ENCODE measurements at regions not wholly inside any gene's neighbourhood (a gene's known extent, or its start where the extent isn't known, plus 50 kb on each side); places are given as distances from the start of the nearest gene placed in this dataset.

DNA sequence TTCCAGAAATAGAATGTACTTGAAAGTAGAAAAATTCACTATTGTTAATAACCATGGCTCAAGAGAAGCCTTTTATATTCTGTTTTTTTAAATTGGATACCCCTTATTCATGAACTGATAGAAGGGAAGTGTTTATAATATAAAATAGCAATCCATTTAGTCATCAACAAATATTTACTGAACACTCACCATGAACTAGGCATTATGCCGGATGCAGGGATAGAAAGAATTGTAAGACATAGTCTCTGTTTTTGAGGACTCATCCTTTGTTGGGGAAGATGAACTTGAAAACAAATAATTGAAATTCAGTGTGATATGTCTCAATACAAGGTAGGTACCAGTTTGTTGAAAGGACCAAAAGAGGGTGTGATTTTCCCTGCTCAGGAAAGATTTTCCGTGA is 160.9 kb upstream of the SATB1 start:
- no peaks in the 10 kb centered on the region for H3K27me3 ChIP-seq (ENCODE audit: control insufficient read depth, insufficient read depth, low read length)
- POLR2A ChIA-PET (ENCODE audit: unreplicated experiment): no interaction called here

More for the DNA sequence above, 160.9 kb upstream of the SATB1 start:
- dilution Hi-C loops (cut with HindIII; ENCODE audit: low sequenced_read_pairs, unreplicated experiment) (no loop called here), intact Hi-C loops (cut with micrococcal nuclease) (no loop called here), in situ Hi-C loops (cut with MboI; ENCODE audit: low sequenced_read_pairs) (no loop called here)
- Histone ChIP-seq H3K27ac (ENCODE audit: insufficient read depth, low read length) (no peak overlapping the region), H3K9ac (ENCODE audit: low read depth, low read length) (no peak overlapping the region), H2BK5ac (ENCODE audit: low read depth, low read length, poor library complexity, severe bottlenecking) (no peak overlapping the region), H3K9me1 (ENCODE audit: insufficient read depth, low read length) (no peaks in the 10 kb centered on the region), H3K4me1 (ENCODE audit: control insufficient read depth, insufficient read depth, low read length) (no peaks in the 10 kb centered on the region), H2BK120ac (ENCODE audit: low read depth, low read length) (no peak overlapping the region), H4K91ac (ENCODE audit: insufficient read depth, low read depth, low read length) (no peak overlapping the region), H3K14ac (replicated peaks; ENCODE audit: low read depth, low read length) (no peak overlapping the region), H3K4me3 (ENCODE audit: insufficient read depth, low read depth, low read length) (no peak overlapping the region), H3K4ac (ENCODE audit: low read depth, low read length) (no peak overlapping the region), H4K5ac (ENCODE audit: low read depth, low read length) (no peak overlapping the region), H3K9me3 (ENCODE audit: control insufficient read depth, insufficient read depth, low read length) (peaks cover 3% of the 10 kb centered on the region), H2AK5ac (ENCODE audit: low read depth, low read length) (no peak overlapping the region), H2AFZ (replicated peaks; ENCODE audit: low read length, poor library complexity) (no peak overlapping the region), H4K20me1 (ENCODE audit: insufficient read depth, low read length) (no peaks in the 10 kb centered on the region), H3K18ac (ENCODE audit: low read depth, low read length) (no peak overlapping the region), H4K8ac (ENCODE audit: low read depth in 2 of 2, low read length in 2 of 2) (no peak overlapping the region), H2BK15ac (ENCODE audit: low read depth, low read length) (no peak overlapping the region), H3K79me1 (ENCODE audit: low read depth in 1 of 2, low read length in 2 of 2) (no peaks in the 10 kb centered on the region), H3K4me2 (ENCODE audit: low read depth, low read length) (no peak overlapping the region), H2AK9ac (replicated peaks; ENCODE audit: low read depth, low read length, poor library complexity) (no peak overlapping the region), H3K36me3 (ENCODE audit: control insufficient read depth, insufficient read depth, low read length) (no peaks in the 10 kb centered on the region), H3K56ac (ENCODE audit: extremely low read depth, insufficient read depth, low read length) (no peak overlapping the region), H3K23ac (ENCODE audit: low read depth, low read length) (no peak overlapping the region), H2BK20ac (ENCODE audit: low read depth, low read length) (no peak overlapping the region)
- ATAC-seq (ENCODE audit: low read depth) (no peak), DNase-seq (no peak)
- no CpG with 5 or more reads among the region's 2 CpGs for WGBS, 2 experiments (ENCODE audit: extremely low coverage in 2 of 2, insufficient read length in 1 of 2)
- BruUV-seq (replicated peaks): no TSS peak
- no peak for TF ChIP-seq CHD1 (IDR thresholded peaks at IDR 0.05; ENCODE audit: low read depth, low read length)
- no peak for TF ChIP-seq MXI1 (IDR thresholded peaks at IDR 0.05; ENCODE audit: borderline replicate concordance, low read depth, low read length)
- TF ChIP-seq, protein P1, sequence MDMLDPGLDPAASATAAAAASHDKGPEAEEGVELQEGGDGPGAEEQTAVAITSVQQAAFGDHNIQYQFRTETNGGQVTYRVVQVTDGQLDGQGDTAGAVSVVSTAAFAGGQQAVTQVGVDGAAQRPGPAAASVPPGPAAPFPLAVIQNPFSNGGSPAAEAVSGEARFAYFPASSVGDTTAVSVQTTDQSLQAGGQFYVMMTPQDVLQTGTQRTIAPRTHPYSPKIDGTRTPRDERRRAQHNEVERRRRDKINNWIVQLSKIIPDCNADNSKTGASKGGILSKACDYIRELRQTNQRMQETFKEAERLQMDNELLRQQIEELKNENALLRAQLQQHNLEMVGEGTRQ (IDR thresholded peaks at IDR 0.05; ENCODE audit: low read depth, low read length): no peak
- no peak for TF ChIP-seq FOS (IDR thresholded peaks at IDR 0.05; ENCODE audit: low read depth, low read length)
- TF ChIP-seq MAZ (IDR thresholded peaks at IDR 0.05; ENCODE audit: borderline replicate concordance, low read depth, low read length): no peak
- TF ChIP-seq CEBPB (IDR thresholded peaks at IDR 0.05; ENCODE audit: low read depth, low read length): no peak
- TF ChIP-seq RFX5 (IDR thresholded peaks at IDR 0.05; ENCODE audit: low read depth, low read length): no peak
- no peak for TF ChIP-seq BHLHE40 (IDR thresholded peaks at IDR 0.05; ENCODE audit: low read depth, low read length)
- no peak for TF ChIP-seq POLR2A (IDR thresholded peaks at IDR 0.05; ENCODE audit: low read depth, low read length)
- TF ChIP-seq RCOR1 (IDR thresholded peaks at IDR 0.05; ENCODE audit: insufficient replicate concordance, low read length): no peak
- no peak for TF ChIP-seq RAD21 (IDR thresholded peaks at IDR 0.05; ENCODE audit: low read length)
- no peak for TF ChIP-seq SMC3 (IDR thresholded peaks at IDR 0.05; ENCODE audit: low read depth, low read length)
- TF ChIP-seq, protein P2, sequence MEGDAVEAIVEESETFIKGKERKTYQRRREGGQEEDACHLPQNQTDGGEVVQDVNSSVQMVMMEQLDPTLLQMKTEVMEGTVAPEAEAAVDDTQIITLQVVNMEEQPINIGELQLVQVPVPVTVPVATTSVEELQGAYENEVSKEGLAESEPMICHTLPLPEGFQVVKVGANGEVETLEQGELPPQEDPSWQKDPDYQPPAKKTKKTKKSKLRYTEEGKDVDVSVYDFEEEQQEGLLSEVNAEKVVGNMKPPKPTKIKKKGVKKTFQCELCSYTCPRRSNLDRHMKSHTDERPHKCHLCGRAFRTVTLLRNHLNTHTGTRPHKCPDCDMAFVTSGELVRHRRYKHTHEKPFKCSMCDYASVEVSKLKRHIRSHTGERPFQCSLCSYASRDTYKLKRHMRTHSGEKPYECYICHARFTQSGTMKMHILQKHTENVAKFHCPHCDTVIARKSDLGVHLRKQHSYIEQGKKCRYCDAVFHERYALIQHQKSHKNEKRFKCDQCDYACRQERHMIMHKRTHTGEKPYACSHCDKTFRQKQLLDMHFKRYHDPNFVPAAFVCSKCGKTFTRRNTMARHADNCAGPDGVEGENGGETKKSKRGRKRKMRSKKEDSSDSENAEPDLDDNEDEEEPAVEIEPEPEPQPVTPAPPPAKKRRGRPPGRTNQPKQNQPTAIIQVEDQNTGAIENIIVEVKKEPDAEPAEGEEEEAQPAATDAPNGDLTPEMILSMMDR (conservative IDR thresholded peaks at IDR 0.05; ENCODE audit: low read depth, low read length): no peak
- TF ChIP-seq MAFK (IDR thresholded peaks at IDR 0.05; ENCODE audit: low read depth, low read length): no peak
- TF ChIP-seq NFE2L2 (IDR thresholded peaks at IDR 0.05; ENCODE audit: low read depth, low read length): no peak
- TF ChIP-seq, protein P3, sequence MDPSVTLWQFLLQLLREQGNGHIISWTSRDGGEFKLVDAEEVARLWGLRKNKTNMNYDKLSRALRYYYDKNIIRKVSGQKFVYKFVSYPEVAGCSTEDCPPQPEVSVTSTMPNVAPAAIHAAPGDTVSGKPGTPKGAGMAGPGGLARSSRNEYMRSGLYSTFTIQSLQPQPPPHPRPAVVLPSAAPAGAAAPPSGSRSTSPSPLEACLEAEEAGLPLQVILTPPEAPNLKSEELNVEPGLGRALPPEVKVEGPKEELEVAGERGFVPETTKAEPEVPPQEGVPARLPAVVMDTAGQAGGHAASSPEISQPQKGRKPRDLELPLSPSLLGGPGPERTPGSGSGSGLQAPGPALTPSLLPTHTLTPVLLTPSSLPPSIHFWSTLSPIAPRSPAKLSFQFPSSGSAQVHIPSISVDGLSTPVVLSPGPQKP (IDR thresholded peaks at IDR 0.05; ENCODE audit: borderline replicate concordance, low read depth, low read length): no peak
- CTCF ChIA-PET: no interaction called here
